Activated CD8-positive, alpha-beta memory T cell treated with anti-CD3 and anti-CD28 coated beads for 1 hour (primary cell): ENCODE measurements at regions not wholly inside any gene's neighbourhood (a gene's known extent, or its start where the extent isn't known, plus 50 kb on each side); places are given as distances from the start of the nearest gene placed in this dataset.

Experiments
- DNase-seq, 2 donors: peaks; one replicate each; pipeline ENCODE4 v3.0.0-alpha.2; 2020; ENCODE audit warnings: low read depth in 1 of 2; ENCODE audit errors: extremely low read depth in 1 of 2

DNA sequence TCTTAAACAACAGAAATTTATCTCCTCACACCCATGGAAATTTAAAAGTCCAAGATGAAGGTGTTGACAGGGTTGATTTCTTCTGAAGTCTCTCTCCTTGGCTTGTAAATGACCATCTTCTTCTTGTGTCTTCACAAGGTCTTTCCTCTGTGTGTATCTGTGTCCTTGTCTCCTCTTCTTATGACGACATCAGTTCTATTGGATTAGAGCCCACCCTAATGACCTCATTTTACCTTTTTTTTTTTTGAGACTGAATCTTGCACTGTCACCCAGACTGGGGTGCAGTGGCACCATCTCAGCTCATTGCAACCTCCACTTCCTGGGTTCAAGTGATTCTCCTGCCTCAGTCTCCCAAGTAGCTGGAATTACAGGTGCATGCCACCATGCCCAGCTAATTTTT, 429.0 kb upstream of the CDH5 start:
- no peak for DNase-seq

DNA sequence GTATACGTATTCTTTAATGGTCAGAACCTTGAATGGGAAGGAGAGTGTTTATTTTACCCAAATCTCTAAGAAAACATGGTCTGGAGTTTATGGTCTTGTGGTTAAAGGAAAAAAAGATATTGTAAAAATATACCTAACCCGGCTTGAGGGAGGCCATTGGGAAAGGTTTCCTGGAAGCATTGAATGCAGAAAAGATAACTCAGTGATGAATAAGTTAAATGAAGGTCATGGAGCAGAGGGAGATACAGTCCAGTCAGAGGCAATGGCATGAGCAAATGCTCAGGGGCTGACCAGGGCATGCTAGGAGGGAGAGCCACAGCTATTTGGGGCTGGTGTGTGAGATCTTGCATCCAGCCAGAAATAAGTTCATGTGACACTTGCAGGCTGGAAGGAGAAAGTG, 430.4 kb upstream of the CDH5 start:
- no peak for DNase-seq

DNA sequence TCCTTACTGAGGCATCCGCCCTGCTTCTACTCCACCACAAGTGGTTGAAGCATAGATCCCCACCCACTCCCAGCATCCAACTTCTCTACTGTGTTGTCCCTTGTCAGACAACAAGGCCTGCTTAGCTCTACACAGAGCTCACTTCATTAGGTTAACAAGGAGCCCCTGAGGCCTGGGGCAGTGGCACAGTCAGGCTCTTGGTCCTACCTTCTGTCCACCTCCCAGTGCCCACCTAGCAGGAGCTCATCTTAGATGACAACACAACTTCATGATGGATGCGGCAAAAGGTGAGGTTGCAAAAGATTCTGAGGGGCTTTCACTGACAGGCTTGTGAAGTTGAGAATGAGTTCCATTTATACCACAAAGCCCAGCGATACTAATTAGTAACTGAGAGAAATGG, 432.0 kb upstream of the CDH5 start:
- no peak for DNase-seq

DNA sequence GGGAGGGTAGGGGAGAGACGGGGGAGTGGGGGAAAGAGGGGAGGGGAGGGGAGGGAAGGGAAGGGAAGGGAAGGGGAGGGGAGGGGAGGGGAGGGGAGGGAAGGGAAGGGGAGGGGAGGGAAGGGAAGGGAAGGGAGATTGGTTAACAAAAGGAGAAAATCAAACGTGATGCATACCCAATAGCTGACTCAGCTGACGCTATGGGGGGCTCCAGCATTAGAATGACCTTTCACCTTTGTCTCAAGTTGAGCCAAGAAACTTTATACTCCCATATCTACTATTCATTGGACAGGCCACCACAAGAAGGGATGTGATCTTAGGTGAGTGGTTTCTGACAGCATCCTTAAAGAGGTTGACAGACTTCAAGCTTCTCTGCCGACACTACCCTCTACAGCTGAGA, 432.8 kb upstream of the CDH5 start:
- DNase-seq, result no peak

DNA sequence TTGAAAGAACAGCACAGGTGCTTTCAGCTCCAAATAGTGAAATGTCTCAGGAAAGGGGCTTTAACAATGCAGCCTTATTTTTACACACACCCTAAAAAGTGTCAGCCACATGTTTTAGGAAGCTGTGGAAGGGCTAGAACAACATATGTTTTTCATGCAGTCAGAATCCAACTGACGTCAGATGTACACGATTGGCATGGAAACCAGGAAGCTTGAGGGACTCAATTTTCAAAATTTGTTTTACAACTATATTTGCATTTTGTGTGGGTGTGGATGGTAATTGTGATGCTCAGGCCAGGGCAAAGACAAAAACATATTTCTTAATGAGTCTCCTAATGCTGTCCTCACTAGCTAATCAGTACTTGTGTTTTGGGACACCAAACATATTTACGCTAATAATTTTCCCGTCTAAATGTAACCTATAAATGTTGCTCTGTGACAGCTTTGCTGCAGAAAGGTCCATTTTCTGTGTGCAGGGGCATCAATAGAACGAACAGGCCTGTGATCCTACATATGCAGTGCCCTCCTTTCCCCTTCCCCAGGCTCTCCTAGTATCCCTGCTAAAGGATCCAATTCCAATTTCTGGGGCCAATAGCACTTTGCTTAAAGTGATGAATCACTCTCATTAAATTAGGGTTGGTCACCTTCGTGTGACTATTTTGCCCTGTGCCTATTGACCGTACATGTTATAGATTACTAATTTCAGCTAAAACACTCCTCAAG, 434.0 kb upstream of the CDH5 start:
- no peak for DNase-seq

DNA sequence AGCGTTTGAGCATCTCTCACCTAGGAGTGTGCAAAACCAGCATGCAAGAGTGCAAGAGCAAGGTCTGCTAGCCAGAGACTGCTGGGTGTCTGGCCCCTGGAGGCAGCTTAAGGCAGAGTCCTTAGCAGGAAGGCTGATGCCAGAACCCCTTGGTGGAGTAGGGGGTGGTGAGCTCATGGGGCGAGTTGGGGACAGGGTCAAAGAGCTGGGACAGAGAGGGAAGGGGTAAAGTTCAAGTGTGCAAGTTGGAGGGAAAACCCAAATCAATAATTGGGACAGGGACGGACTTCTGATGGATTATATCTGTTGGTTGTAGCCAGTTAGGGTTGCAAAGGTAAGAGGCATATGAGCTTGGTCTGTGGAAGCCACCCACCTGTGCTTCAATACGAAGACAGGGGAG, 443.6 kb upstream of the CDH5 start:
- no peak for DNase-seq

DNA sequence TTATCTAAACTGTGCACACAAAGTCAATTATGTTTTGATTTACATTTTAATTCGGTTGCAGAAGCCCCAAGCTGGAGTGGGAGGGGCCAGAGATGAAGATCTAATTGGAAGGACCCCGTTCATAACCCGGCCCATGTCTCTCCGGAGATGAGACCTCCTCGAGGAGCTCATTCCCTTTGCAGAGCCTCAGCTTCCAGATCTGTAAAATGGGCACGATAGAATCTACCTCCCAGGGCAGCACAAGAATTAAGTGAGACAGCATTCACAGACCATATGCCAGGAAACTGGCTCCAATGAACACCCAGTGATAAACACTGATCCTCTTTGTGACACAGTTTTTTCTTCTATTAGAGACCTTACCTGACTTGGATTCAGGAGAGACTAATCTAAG, 446.5 kb upstream of the CDH5 start:
- no peak for DNase-seq

DNA sequence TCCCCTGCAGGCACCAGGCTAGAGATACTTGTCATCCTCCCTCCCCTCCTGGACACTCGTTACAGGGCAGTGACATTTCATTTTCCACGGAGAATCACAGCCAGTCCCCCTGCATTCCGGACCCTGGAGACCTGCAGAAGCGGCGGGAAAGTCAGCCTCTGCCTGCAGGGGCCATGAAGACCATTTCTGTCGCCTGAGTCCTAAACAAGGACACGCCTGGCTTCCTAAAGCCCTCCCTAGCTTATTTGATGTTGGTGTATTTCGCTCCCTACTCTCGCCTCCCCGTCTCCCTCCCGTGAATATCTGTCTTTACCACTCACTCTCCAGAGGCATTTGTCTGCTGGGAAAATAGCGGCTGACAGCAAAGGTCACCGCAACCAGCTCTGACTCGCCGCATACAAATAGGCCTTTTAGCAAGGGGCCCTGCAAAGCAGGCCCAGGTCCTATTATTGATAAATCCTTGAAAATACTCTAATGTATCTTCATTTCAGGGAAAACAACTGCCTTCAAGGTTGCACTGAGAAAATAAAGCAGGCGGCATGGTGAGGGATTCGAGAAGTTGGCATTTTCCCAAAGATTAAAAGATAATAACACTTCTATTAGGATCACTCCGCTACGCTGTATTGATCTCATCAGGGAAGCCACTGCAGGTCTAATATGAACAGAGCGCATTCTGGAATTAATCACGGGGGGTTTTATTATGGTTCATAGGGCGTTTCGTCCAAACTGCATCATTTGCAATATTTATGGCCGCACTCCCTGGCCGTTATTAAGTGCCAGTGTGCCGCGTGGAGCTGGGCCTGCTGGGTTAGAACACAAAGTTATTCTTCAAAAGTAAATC, 447.1 kb upstream of the CDH5 start:
- no peak for DNase-seq

DNA sequence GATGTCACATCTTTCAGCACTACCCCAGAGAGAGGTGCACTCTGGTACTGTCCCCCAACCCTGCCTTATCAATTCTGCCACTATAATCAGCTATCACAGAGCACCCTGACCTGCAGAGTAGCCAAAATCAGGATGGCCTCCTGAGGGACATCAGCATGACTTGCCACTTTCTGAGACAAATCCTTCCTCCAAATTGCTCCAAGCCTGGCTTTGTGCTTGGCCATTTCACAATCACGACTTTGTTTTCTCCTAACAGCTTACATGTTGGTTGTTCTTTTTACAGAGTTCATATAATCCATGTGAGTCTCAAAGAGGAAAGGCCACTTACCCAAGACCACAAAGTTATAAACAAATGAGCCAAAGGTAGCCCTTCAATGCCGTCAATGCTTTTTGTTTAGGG, 449.0 kb upstream of the CDH5 start:
- DNase-seq, result no peak

DNA sequence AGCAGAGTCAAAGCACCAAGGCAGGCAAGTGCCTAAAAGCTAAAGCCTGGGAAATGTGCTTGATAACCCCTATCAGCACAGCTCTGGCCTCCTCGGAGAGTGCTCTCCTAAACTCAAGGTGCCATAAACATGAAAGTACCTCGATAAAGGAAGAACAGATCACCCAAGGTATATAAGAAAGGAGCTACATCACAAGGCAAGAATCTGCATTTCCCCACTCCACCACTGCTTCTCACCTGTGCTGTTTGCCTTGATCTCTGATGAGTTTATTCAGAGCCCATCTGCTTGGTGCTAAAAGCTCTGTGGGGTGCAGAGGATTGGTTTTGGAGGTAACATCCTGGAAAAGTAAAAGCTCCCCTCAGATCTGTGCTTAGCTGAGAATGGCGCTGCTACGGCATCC, 449.5 kb upstream of the CDH5 start:
- DNase-seq, result no peak

DNA sequence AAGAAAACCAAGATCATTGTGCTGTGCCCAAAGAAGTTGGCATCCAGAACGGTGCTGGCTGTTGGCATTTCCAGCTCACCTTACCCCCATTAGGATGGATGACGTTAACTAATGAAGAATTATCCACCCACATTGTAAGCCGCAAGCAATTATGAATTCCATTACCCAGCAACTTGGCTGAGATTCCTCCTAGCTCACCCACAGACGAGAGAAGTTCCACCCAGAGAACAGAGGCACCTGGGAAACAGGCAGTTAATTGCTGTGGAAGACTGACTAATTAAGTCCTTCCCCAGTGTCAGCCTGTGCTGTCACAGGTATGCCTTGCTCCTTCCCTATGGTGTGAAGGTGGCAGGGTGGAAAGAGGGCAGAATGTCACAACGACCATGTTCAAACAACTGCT, 456.2 kb upstream of the CDH5 start:
- DNase-seq, result no peak

DNA sequence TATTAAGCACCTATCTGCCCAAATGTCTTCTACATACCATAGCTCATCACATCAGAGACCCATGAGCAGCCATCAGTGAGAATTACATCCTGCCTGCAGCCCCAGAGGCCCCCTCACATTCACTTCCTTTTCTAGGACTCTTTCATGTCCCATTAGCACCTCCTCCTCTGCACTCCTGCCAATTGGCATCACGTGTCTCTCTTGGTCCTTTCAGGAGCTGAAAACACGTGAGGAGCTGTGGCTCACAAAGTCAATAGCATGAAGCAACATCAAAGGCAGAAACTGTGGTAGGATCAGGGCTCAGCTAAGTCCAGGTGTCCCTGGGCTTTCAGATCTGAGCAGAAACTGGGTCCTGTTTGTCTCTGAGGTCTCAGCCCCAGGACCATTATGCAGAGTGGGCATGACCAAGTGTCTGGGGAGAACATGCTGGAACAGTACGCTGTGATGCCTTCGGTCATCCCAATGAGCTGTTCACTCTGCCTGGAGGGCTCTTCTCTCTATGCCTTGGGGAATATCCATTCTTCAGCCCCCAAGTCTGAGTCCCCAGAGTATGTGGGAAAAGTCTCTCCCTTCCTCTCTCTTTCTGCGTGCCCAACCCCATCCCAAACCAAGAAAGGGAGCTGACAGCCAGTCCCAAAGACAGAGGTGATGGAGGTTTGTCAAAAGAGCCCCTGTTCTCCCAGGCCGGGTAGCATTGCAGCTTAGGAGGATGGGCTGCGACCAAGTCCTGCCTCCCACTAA, 457.0 kb upstream of the CDH5 start:
- no peak for DNase-seq

DNA sequence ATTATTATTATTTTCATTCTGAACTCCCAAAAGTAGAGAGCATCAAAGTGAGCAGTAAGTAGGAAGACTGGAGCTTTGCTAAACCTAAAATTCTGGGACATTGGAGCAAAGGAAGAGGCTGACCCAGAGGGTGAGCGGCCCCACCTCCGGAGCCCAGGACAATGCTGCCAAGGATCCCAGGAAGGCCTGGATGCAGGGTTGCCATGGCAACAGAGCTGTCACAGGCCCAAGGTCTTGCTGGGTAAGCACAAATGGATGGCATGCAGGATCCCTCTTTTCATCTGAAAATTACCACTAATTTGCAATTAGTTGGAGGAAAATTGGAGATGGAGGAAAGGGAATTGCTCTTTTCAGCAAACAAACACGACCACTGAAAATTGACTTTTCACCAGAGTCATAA, 457.9 kb upstream of the CDH5 start:
- DNase-seq, result no peak

DNA sequence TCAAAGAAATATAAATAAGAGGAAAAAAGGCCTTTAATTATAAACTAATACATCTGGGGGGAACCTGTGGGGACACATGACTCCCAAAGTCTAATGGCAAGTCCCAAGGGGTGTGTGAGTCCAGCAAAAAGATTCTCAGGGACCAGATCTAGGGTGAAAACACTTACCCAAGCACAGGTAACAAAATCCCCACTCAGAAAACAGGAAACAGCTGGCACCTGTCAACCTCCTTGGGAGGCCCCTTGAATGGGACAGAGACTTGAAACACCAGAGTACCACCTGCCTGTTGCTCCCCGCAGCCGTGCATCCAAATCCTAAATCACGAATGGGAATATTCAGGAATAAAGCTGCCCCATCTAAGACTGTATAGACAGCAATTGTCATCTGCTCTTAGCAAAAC, 461.2 kb upstream of the CDH5 start:
- no peak for DNase-seq

DNA sequence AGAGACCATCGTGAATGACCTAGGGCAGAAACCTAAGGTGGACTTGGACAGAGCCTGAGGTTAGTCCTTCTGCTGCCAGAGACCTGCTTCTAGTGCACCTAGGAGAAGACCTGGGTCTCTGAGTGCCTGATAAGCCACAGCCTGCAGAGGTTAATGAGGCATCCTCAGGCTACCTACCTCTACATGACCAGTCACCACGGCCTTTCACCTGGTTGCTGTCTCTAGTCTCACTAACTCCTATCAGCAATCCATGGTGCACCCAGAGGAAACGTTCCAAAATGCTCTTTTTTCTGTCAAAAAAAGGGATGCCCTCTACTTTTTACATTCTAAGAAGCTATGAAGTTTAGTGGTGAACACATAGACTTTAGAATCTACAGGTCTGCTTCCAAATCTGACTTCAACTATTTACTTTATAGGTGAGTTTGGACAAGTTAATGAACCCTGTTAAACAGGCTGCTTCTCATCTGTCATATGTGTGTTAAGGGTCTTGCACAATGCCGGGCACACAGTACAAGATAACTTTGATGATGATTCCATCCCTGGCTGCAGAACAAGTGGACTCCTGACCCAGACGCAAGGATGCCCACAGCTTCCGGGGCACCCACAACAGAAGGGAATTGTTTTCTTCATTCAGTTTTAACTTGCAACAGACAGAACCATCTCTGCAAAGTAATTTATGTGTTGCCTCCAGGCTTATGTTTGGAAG, 469.9 kb upstream of the CDH5 start:
- DNase-seq, result no peak

DNA sequence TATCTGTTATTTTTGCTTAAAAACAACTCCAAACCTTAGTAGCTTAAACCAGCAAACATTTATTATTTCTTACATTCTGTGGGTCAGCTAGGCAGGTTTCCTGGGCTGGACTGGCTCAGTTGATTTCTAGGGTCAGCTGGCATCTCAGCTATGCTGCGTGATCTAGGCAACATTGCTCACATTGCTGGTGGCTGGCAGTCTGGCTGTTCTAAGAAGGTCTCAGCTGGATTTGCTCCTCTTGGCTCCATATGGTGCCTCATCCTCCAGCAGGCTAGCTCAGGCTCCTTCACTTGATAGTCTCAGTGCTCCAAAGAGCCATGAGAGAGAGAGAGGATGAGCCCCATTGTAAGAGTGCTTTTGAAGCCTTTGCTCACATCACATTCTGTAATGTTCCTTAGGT, 470.6 kb upstream of the CDH5 start:
- DNase-seq, result no peak

DNA sequence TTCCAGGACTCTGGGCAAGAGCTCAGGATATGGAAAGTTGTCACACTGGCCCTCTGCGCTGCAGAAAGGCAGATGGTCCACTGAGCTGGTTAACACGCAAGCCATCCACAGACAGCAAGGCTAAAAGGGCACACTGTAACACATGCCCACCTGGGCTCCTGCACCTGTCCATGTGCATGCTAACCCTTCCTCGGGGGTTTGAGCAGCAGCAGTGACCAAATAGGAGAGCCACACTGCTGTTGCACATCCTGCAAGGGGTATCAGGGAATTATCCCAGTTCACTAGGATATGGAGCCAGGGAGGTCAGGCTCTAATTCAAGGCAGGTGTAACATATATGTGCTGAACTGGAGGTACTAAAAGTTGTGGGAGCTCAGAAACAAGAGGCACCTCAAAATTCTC, 471.0 kb upstream of the CDH5 start:
- DNase-seq, result no peak

DNA sequence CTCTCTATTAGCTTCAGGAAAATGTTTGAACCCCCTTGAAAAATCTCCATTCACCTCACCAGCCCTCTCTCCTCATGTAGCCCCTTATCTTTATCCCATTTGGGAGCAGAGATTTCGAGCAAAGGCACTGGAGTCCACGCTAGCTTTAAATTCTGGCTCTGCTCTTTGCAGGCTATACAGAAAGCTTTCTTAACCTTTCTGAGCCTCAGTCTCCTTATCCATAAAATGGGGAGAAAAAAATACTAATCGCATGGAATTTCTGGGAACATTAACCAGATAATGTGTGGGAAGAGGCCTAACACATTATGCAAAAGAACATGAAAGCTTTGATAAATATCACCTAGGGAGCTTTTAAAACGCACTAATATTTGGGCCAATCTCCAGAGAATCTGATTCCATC, 476.3 kb upstream of the CDH5 start:
- DNase-seq, result no peak

DNA sequence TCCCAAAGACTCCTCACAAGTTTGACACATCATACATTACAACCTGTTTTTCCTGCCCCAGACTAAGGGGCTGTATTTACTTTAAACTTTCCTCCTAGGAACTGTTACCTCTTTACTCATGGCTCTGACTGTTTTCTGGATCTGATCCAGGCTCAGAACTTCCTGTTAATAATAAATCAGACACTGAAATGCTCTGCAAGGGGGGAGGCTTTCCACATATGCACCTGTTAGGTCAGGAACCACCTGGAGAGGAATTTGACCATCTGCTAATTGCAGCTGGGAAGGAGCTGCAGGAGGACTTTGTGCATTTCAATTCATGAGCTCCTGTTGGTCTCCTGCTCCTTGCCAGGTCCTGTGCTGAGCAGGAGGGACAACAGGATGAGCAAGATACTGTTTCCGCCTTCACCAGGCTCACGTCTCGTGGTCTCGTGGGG, 476.9 kb upstream of the CDH5 start:
- no peak for DNase-seq

DNA sequence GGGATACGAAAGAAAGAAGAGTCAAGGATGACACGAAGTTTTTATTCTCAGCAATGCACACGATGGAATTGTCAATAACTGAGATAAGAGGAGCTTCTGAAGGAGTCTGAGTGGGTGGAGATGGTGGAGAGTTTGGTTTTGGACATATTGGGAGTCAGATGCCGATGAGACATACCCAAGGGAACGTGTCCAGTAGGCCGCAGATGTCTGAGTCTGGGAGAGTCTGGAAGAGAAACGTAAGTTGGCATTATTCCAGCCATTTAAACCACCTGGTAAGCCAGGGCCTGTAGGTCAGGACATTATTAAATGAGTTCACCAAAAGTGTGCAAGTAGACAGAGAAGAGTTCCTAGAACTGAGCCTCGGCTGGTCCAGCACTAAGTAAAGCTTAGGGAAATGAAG, 478.3 kb upstream of the CDH5 start:
- DNase-seq, result no peak

DNA sequence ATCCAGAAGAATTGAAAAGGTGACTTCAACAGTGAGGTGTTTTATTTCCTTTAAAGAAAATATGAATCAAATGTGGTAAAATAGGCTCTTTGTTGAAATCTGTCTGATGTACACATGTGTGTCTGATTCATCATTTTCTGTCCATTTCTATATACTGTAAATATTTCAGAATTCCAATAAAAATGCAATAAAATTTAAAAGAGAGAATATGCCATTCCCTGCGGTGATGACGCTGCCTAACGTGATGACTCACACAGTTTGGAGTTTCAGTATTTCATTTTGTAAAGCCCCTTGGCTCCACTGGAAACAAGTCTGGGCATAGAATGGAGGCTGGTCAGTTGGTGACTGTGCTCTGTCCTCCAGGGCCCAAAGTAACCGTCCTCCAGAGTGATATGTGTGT, 482.5 kb upstream of the CDH5 start:
- DNase-seq, result no peak
